Lung (tissue), 11 donors: ENCODE measurements at regions not wholly inside any gene's neighbourhood (a gene's known extent, or its start where the extent isn't known, plus 50 kb on each side); places are given as distances from the start of the nearest gene placed in this dataset.

ENCODE experiments used
- ATAC-seq: fragments of 200-7000 bp; cut with Tn5 transposase; one replicate; pipeline ENCODE4 v1.9.1; 2020; ENCODE audit warnings: moderate number of reproducible peaks; ENCODE audit not compliant: insufficient read depth, low FRiP score
- DNase-seq, 3 donors: peaks; one replicate each; pipeline ENCODE4 v3.0.0-alpha.2; 2013 to 2017
- H3K27ac ChIP-seq, 2 donors: one replicate each; pipeline ENCODE4 v1.5.1; 2013; ENCODE audit warnings: mild to moderate bottlenecking in 2 of 2, moderate library complexity in 2 of 2, control low read depth in 1 of 2, inconsistent platforms in 1 of 2, low read depth in 1 of 2, low read length in 1 of 2
- H3K27me3 ChIP-seq, 3 donors: one replicate each; pipeline ENCODE4 v1.5.1; 2013; ENCODE audit warnings: low read length in 2 of 3; ENCODE audit not compliant: control insufficient read depth in 3 of 3, insufficient read depth in 3 of 3
- H3K36me3 ChIP-seq, 4 donors: one replicate each; pipeline ENCODE4 v1.5.1; 2013; ENCODE audit warnings: low read length in 4 of 4, mild to moderate bottlenecking in 1 of 4, moderate library complexity in 1 of 4; ENCODE audit not compliant: control insufficient read depth in 4 of 4, insufficient read depth in 4 of 4
- H3K4me1 ChIP-seq, 5 donors: one replicate each; pipeline ENCODE4 v1.5.1; 2013; ENCODE audit warnings: low read length in 5 of 5, mild to moderate bottlenecking in 2 of 5, moderate library complexity in 1 of 5; ENCODE audit not compliant: control insufficient read depth in 5 of 5, insufficient read depth in 5 of 5
- H3K4me3 ChIP-seq: one replicate; pipeline ENCODE4 v1.5.1; 2013; ENCODE audit warnings: mild to moderate bottlenecking, control low read depth, moderate library complexity
- H3K9ac ChIP-seq, 2 donors: one replicate each; pipeline ENCODE4 v1.5.1; 2013; ENCODE audit warnings: low read length in 2 of 2, control low read depth in 1 of 2; ENCODE audit not compliant: insufficient read depth in 1 of 2
- H3K9me3 ChIP-seq, 4 donors: one replicate each; pipeline ENCODE4 v1.5.1; 2013; ENCODE audit warnings: low read length in 3 of 4, mild to moderate bottlenecking in 1 of 4, moderate library complexity in 1 of 4; ENCODE audit not compliant: control insufficient read depth in 4 of 4, insufficient read depth in 3 of 4
- CTCF ChIP-seq: IDR thresholded peaks from 2 replicates; pipeline ENCODE4 v1.5.1; 2012; ENCODE audit warnings: mild to moderate bottlenecking; ENCODE audit errors: control extremely low read depth, extremely low read depth
- WGBS, 2 donors: extraction: QIAGEN DNeasy Blood & Tissue Kit; methylation state at CpG; one replicate each; pipeline ENCODE4 v1.1.7; 2013; 5-methylcytosine and 5-hydroxymethylcytosine counted together
- donor health status: control.
- donor health status: control.
- donor health status: Bipolar disorder and iron deficiency.
- donor health status: healthy.
- donor health status: DM: yes; HTN: yes; CAD: no.

- Histone ChIP-seq H3K9ac (no peak overlapping the region), H3K4me3 (no peak overlapping the region), H3K4me1 (peaks cover 0 to 4% (median 0%) of the 10 kb centered on the region in 5 donors), H3K36me3 (no peaks in the 10 kb centered on the region), H3K27me3 (no peaks in the 10 kb centered on the region), H3K9me3 (no peaks in the 10 kb centered on the region), H3K27ac (no peak overlapping the region)
- no peak for TF ChIP-seq CTCF
- no peak for ATAC-seq
- 96% methylated on average over 4 of the region's 4 CpGs for WGBS, 2 donors
- DNase-seq: no peak
Measured at GRCh38 chr9:1948541-1948940, 66.6 kb upstream of the SMARCA2 start.

GRCh38 chr9:1951446-1951845, 63.7 kb upstream of the SMARCA2 start:
- Histone ChIP-seq H3K27me3 (no peaks in the 10 kb centered on the region), H3K27ac (no peak overlapping the region), H3K9ac (no peak overlapping the region), H3K4me3 (no peak overlapping the region), H3K9me3 (no peaks in the 10 kb centered on the region), H3K4me1 (peaks cover 0 to 4% (median 0%) of the 10 kb centered on the region in 5 donors), H3K36me3 (no peaks in the 10 kb centered on the region)
- 89 to 94% methylated on average over 2 of the region's 2 CpGs for WGBS, 2 donors
- DNase-seq (no peak), ATAC-seq (no peak)
- no peak for TF ChIP-seq CTCF

GRCh38 chr9:1952001-1952400, 63.1 kb upstream of the SMARCA2 start:
- Histone ChIP-seq H3K36me3 (no peaks in the 10 kb centered on the region), H3K9me3 (no peaks in the 10 kb centered on the region), H3K9ac (no peak overlapping the region), H3K27me3 (no peaks in the 10 kb centered on the region), H3K4me1 (peaks cover 0 to 2% (median 0%) of the 10 kb centered on the region in 5 donors), H3K4me3 (no peak overlapping the region), H3K27ac (no peak overlapping the region)
- DNase-seq: no peak
- no peak for TF ChIP-seq CTCF
- ATAC-seq: no peak
- WGBS, 2 donors: 90 to 96% methylated on average over 3 of the region's 3 CpGs

- no peaks in the 10 kb centered on the region for H3K9me3 ChIP-seq
- ATAC-seq: no peak
- H3K4me1 ChIP-seq: no peaks in the 10 kb centered on the region
- WGBS, 2 donors: 89 to 90% methylated on average over 2 of the region's 2 CpGs
- no peak overlapping the region for H3K4me3 ChIP-seq
- H3K27ac ChIP-seq: no peak overlapping the region
- H3K27me3 ChIP-seq: no peaks in the 10 kb centered on the region
- DNase-seq: no peak
- H3K9ac ChIP-seq: no peak overlapping the region
- H3K36me3 ChIP-seq: no peaks in the 10 kb centered on the region
- no peak for TF ChIP-seq CTCF
Measured at GRCh38 chr9:1954238-1954637, 60.9 kb upstream of the SMARCA2 start.
